Stimulated activated naive CD8-positive, alpha-beta T cell treated with anti-CD3 and anti-CD28 coated beads, Interleukin-15, Interleukin-2, amounts not matched to agents 100 U/mL and 50 U/mL, for 24 hours (primary cell): ENCODE measurements at regions not wholly inside any gene's neighbourhood (a gene's known extent, or its start where the extent isn't known, plus 50 kb on each side); places are given as distances from the start of the nearest gene placed in this dataset.

Source experiments
- ATAC-seq: fragments of 150-1000 bp; cut with Tn5 transposase; one replicate; pipeline ENCODE4 v1.10.0; 2021
- DNase-seq: peaks from one replicate; pipeline ENCODE4 v3.0.0; 2021

- ATAC-seq (no peak), DNase-seq (no peak)
Observed at GRCh38 chr16:55943267-55943666, 68.1 kb upstream of the CES5A start.

- no peak for DNase-seq
- no peak for ATAC-seq
Observed at GRCh38 chr16:55942821-55943220, 67.6 kb upstream of the CES5A start.

GRCh38 chr16:55941552-55941951 lies 66.4 kb upstream of the CES5A start:
- ATAC-seq (no peak), DNase-seq (no peak)

- no peak for DNase-seq
- no peak for ATAC-seq
Observed at GRCh38 chr16:55938126-55938525, 63.0 kb upstream of the CES5A start.

GRCh38 chr16:55933038-55933437 lies 57.9 kb upstream of the CES5A start:
- no peak for DNase-seq
- no peak for ATAC-seq

GRCh38 chr16:55930036-55930435 lies 54.9 kb upstream of the CES5A start:
- ATAC-seq: no peak
- DNase-seq: no peak

GRCh38 chr16:55929181-55929580 lies 54.0 kb upstream of the CES5A start:
- ATAC-seq (no peak), DNase-seq (no peak)

GRCh38 chr16:55925242-55925641 lies 50.1 kb upstream of the CES5A start:
- DNase-seq: no peak
- ATAC-seq: no peak
